DMS 273 (cell line): ENCODE measurements at regions not wholly inside any gene's neighbourhood (a gene's known extent, or its start where the extent isn't known, plus 50 kb on each side); places are given as distances from the start of the nearest gene placed in this dataset.
A peak's percentile ranks its signal among the peaks of the same experiment; 100 is the strongest.

ENCODE experiments used
- DNase-seq: peaks from one replicate; lab custom pipeline; 2025; ENCODE audit not compliant: unreplicated experiment; lab: John Stamatoyannopoulos, UW

DNA sequence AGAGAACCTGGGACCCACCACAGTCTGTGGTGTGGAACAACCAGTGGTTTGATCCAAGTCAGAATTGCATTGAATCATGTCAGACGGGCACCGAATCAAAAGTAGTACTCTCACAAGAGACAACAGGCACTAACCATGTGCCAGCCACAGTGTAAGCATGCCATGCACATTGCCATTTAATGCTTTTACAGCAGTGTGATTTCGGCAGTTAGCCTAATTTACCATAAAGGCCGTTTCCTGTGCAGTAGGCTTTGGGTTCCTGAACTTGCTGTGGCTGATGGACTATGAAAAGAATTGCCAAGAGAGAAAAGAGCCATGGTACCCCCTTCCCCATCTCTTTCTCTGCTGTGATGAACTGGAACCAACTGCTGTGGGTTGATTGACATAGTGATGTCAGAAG lies 540.6 kb downstream of the EBF1 start:
- DNase-seq: no peak

DNA sequence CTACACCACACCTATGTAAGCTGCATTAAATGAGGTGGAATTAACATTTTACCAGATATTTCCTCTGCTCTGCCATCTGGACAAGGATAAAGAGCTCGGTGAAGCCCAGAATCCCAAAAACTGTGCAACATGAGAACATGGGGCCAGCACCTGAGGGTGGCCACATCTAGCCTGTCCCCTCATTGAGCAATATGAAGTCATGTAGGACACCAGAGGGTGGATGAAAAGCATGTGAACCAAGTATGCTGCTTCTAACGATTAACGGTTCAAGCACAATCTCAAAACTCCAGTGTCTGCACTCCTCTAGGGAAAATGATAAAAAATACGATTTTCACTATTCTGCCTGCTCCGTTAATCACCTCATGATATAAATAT lies 545.8 kb downstream of the EBF1 start:
- no peak for DNase-seq

DNA sequence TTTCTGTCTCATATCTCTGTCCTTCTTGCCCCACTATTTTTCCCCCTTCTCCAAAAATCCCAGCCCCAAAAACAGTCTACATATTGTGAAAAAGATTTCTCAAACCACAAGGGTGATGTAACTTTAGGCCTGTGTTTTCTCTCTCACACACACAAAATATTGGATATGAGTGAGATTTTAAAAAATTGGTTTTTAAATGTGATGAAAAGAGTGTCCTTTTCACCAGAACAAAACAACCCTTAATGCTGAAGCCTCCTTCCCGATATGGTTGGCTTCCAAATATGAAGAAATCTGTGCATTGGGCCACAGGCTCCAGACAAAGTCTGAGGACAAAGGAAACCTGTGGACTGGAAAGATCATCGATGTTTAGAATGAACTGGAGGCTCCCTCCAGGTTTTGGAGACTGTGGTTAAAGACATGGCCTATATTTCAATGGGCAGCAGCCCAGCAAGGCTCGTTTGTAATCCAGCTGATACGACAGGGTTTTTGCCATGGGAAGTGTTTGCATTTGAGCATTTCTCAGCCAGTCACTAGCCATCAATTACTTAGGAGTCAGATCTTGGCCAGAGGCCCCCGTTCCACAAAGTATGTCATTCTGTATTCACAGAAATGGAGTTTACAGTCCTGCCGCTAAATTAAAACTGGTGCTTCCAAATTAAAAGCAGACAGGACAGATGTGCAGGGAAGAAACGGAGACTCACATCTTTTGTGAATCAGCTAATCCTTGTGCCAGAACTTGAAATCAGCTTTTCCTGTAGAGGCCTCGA lies 546.3 kb downstream of the EBF1 start:
- peak; percentile 45 for DNase-seq

DNA sequence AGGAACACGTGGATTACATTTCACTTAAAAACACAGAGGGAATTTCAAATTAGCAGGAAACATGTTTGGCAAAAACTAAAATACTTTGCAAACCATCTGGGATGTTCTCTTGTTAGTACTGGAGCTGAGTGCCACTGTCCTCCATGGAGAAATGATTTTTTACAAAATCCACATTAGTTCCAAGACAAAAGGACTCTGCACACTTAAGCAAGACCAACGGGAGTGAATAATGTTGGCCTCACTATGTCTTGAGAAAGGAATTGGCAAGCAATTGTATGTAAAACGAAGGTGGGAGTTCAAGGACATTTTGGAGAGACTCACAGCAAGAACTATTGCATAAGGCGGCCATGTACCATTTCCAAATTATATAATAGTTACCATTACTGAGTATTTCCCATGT lies 547.5 kb downstream of the EBF1 start:
- no peak for DNase-seq

DNA sequence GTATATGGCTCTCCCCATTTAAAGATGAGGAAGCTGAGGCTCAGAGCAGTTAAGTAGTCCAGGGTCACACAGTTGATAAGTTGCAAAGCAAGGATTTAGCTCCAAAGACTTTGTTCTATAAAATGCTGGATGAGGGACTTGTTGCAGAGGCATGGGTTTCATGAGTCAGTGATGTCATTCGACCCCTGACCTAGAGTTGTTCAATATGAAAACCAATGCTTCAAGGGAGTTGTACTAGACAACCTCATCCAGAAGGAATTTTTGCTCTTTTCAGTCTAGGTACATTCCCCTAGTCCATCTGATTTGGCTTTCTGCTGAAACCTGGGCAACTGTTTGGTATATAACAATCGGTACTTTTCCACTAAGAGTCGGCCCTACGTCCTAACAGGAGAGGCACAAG lies 550.4 kb downstream of the EBF1 start:
- DNase-seq: no peak

DNA sequence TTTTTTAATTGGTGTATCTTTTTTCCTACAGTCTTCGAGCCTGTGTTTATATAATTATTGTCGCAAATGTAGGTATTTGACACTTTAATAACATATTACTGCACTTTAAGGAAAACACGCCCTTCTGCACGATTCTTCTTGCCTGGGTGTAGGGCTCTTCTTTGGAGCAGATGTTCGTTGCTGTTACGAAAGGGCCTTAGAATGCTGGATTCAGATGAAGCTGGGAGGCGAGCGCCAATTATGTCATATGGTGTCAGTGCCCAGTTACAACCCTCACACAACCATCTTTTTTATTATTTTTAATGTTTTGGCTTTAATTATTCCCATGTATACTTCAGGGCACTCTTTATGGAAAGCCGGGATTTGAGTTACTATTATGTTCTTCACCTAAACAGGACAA lies 553.0 kb downstream of the EBF1 start:
- DNase-seq: peak; percentile 49

DNA sequence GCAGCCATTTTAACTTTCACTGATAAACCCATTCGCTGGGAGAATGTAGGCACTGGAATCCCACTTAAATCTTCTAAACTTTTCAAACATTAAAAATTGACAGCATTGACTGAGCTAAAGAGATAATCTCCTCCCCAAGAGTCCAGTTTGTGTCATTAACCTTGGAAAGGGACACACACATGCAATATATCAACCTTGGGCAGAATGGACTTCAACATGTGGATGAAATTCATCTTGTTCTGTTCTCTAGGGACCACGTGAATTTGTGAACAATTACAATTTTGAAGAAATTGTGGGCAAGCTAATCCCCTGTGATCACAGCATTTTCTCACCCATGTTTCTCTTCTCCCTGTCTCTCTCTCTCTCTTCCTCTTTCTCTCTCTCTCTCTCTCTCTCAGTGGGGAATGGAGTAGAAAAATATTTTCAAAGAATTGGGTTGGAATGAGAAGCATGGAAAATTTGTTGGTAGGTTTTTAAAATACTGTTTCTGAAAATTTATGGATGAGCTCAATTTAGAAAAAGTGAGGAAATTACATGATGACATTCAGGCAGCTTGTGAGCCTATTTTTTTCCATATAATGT lies 553.7 kb downstream of the EBF1 start:
- DNase-seq: no peak

DNA sequence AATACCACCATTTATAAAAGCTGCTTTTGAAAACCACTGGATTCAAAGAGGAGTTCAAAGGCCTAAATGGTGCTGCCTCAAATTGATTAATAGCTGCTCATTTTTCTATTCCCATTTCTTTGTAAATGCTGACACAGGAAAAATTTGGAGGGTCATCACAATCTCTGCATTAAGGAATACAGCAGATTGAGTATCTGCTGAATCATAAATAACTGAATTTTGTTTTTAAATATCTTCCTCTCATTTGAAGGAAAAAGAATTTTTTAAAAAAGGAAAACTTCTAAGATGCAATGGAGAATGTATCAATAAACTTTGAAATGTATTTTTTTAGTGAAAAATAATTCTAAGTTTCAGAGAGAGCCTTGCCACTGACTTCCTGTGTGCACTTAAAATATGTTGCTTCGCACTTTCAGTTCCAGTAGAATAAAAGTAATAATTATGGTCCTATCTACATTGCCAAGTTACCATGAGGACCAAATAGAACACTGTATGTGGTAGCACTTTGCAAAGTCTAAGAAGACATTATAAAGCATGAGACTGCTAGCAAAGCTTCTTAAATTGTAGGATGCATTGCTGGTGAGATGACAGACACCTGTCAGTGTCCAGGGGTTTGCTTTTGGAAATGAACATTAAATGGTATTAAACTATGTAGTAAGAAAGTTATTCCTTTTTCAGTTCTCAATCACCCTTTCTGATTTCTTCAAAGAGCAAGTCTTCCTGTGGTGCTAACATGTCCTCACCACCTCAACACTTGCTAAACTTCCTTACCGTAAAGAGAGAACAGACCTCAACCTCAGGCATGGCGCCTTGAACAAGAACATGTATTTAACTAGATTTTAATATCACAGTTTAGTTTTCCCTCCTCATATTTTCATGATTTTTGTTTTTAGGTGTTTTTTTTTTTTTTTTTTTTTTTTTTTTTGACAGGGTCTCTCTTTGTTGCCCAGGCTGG lies 555.1 kb downstream of the EBF1 start:
- DNase-seq: no peak

DNA sequence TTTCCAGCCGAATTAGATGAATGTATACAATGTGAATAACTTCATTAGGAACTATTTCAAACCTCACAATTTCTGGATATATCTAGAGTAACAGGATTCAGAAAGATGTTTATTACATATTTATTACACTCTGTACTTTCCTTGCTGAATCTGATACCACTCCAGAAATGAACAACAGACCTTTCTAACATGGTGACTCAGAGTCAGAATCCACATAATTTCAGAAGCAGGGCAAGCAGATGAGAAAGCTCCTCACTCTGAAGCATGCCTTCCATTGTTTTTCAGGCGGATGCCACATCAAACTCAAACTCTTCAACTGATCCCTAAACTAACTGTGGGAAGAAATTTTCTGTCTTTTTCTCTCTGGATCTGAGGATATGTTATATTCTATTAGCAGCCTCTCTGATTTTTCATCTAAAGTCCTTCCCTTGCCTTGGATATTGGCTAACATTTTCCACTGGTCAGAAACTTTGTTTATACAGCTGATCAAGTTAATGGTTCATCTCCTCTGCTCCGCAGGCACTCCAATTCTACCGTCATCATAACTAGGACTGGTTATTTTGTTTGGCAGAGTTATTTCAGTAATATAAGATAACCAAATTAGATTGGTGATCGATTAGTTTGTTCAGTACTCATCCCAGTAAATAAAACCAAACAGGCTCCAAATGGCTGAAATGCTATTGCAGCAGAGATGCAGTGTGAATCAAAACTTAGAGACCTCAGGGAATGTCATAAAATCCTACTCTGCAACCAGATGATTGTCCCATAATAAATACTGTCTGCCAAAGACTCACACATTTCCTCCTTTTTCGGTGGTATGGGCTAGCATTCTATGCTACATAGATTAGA lies 556.0 kb downstream of the EBF1 start:
- DNase-seq: no peak

DNA sequence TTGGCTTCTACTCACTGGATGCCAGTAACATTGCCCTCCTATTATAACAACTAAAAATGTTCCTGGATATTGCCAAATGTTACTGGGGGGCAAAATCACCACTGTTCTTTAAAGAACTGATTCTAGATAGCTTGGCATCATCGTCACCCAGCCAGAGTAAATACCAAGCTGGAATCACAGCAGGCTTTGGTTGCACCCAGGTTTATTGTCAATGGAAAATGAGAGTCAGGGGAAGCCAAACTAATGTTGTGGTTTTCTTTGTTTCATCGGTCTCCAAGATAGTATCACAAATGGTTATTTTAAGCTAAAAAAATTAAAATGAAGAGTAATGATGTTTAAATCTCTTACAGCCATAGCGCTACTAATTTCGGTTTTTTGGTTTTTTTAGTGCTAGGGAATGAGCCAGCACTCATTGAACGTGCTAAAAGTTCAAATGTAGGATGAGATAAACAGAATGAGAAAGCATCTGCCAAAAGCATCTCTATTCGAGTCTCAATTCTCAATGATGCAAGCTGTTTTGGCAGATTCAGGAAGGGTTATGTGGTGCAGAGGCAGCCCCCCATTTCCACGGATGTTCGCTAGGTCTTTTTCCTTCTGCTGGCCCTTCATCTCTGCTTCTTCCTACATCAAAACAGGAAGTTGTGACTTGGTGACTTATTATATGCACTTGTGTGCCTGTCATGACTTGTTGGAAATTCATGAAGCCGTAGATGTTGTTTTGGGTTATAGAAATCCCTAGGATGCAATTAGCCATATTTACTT lies 558.0 kb downstream of the EBF1 start:
- no peak for DNase-seq

DNA sequence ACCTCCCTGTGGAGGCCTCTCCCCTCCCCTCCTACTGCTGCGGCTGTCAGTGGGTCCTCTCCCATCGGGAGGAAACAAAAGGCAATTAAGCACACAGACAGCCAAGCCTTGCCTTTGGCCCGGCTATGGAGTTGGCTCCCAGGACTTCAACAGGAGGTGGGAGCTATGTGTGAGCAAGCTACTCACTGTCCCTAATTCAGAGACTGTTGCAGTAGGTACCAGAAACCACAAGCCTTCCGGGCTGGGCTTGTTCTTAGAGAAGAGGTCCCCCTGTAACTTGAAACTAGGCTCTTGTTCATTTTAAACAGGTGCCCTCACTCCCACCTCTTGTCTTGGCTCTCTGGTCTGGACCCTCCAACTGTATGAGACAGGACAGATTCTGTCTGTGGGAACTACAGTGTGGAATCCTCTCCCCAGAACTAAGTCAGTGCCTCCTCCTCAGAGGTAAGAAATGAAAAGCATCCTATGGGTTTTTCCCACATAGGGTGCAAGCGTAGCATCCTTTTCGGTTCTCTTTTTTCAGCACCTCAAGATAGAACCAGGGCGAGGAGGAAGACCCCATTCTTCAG lies 561.1 kb downstream of the EBF1 start:
- no peak for DNase-seq

DNA sequence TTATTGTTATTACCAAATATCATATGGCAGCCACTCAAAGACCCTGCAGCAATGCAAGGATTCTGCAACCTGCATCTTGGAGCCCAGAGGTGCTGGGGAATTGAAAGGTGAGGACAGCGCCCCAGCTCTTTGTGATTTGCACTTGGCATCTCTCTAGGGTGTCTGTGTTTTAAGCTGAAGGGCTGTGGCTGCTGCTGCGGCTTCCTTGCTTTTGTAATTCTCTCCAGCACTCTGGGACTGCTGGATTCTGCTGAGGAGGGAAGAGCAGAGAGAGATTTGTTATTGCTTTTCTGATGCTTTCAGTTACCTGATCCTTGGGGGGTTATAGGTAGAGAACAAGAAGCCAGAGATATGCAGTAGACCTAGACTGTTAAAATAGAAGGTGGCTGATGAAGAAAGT lies 562.4 kb downstream of the EBF1 start:
- no peak for DNase-seq

DNA sequence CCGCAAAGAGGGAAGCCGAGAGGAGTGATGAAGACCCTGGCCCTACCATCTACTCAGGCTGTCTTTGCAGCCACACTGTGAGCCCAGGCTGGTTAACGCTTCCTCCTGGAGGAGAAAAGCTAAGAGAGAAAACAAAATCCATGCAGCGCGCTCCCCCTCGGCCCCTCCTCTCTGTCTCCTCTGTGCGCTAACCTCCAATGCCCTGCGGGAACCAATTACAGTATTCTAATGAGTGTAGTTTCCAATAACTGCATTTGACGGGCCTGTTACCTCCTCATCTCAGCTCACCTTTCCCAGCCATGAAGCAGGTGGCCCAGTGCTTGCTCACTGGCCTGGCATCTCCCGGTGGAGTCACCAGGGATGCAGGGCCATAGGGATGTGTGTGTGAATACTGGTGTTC lies 565.5 kb downstream of the EBF1 start:
- no peak for DNase-seq

DNA sequence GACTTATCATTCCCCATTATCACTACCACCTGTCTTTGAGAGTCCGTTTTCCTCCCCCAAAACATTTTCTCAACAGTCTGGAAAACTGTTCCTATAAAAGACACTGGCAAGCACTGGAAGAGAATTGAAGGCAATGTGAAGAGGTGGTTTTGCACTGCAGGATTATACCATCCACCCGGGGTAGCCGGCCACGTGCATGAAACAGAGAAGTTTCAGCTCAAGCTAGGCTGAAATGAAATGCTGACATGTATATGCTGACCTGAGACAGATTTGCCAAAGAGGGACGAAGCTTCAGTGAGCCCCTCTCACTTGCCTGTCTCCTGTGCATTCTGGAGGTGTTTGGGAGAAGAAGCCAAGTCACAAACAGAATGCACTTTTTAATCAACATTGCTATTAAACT lies 567.0 kb downstream of the EBF1 start:
- DNase-seq: no peak

DNA sequence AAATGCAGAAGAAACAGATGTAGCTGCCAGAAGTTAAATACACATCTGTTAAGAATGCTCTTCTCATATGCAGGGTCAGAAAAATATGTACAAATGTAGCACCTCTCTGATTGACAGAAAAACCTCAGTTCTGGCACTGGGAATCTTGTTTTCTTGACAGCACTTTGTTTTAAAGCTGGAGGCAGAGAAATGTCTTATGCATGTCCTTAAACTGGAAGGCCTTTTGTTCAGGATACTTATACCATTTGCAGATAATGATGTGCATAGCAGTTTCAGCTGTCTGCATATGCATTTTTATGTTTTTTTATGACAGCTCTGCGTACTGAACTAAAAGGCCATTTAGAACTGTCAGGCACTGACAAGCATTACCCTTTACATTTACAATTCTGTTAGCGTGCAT lies 567.9 kb downstream of the EBF1 start:
- no peak for DNase-seq

DNA sequence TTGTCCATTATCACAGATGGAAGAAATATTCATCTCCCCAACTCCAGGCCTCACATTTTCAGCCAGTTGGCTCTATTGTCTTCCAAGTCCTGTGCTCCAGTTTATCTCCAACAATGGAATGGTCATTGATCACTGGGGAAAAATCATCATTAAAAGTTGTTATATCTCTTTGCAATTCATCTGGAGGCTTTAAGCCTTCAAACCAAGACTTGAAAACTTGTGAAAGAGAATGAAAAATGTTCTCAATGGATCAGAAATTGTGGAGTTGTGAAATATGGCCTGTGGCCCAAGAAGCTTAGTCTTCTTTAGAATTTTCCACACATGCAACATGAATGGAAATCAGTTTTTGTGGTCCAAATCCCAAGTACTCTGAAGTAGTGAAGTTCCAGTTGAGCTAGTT lies 569.6 kb downstream of the EBF1 start:
- no peak for DNase-seq

DNA sequence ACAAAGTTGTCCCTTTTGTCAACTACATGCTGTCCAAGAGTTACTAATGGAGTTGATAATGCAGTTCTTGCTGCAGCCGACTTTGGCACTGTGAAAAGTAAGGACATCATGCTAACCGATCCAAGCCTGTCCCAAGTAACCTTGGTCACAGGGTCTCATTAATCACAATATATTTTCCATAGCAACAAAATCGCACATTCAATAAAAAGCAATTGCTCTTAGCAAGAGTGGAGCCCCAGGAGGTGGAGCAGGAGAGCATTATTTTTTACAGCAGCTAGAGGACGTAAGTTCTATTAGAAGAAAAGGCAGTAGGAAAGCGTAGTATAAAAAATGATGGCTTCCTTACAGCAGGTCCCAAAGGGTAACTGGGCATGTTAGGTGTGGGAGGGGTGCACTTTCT lies 570.3 kb downstream of the EBF1 start:
- no peak for DNase-seq

DNA sequence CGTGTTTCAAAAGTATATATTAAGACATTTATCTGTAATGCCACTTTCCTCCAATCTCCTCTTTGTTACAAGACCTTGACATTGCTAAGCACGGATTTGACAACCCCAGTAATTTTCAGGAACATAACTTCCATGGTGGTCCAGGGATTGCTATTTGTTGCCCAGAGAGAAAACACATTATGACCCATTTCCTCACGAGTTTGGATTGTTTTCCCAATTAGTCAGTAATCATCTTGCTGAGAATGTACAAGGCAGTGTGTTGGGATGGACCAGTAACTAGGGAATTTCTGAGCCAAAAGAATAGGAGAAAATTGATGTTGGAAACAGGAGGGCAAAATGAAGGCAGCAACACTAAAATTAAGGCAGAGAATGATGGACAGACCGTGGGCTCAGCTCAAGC lies 574.1 kb downstream of the EBF1 start:
- no peak for DNase-seq

DNA sequence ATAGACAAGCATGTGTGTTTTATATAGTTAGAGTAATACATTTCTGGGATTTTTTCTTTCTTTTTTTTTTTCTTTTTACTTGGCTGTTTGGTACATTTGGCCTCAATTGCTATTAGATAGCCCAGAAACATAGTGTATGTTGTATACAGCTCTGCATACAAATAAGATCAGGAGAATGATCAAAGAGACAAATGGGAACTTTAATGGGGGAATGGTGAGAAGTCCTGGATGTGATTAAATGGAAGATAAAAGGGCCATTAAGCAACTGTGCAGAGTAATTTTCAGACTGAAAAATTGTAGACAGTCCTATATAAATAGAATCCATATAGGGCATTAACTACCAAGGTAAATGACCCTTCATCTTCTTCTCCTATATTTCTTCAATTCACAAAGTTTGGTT lies 575.6 kb downstream of the EBF1 start:
- no peak for DNase-seq

DNA sequence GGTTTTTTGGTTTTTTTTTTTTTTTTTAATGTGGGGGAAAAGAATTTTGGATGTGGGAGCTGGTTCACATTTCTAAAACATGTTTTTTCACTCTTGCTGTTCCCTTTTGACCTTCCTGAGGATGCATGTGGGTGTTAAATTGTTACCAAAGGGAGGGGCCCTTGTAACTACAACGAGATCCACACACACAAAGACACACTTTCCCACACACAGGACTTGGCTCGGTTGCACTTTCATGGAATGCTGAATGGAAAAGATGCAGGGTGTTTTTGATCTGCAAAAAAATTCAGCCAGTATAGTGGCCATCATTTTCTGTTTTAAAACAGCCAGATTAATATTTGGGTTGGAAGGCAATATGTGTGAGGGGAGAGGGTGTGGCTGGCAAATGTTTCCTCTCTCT lies 576.9 kb downstream of the EBF1 start:
- DNase-seq: no peak
